Testis (tissue), 2 donors: ENCODE measurements at regions not wholly inside any gene's neighbourhood (a gene's known extent, or its start where the extent isn't known, plus 50 kb on each side); places are given as distances from the start of the nearest gene placed in this dataset.

Experiments
- POLR2A ChIP-seq: fragments of 450-650 bp; IDR thresholded peaks from one replicate; pipeline ENCODE4 v1.6.1; 2017; ENCODE audit warnings: antibody characterized with exemption, mild to moderate bottlenecking, moderate library complexity
- TF ChIP-seq, protein P1 (sequence below), 3 experiments: fragments of 450-650 bp in 2 of 3; fragments of 200-600 bp in 1 of 3; sonication (generic) in 1 of 3; IDR thresholded peaks; one replicate each; pipeline ENCODE4 v1.5.1; 2016 to 2019; ENCODE audit warnings: antibody characterized with exemption in 3 of 3, mild to moderate bottlenecking in 2 of 3, moderate library complexity in 1 of 3

DNA sequence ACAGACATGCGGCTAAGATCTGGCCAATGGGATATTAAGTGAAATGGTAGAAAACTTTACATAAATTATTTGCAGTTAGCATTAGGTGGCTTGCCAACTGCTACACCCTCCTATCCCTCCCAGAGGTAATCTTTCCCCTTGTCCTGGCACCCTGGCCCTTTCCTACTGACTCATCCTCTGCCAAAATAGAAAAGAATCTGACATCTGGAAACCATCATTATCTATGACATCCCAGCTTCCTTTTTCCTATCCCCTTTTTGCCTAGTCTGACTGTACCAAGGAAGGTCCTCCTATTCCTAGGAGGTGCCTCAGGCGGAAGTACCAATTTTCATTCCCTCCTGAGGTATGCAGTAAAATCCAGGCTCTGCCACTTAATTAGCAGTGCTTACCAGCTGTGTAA, 163.6 kb upstream of the KLF3 start:
- TF ChIP-seq, protein P1, sequence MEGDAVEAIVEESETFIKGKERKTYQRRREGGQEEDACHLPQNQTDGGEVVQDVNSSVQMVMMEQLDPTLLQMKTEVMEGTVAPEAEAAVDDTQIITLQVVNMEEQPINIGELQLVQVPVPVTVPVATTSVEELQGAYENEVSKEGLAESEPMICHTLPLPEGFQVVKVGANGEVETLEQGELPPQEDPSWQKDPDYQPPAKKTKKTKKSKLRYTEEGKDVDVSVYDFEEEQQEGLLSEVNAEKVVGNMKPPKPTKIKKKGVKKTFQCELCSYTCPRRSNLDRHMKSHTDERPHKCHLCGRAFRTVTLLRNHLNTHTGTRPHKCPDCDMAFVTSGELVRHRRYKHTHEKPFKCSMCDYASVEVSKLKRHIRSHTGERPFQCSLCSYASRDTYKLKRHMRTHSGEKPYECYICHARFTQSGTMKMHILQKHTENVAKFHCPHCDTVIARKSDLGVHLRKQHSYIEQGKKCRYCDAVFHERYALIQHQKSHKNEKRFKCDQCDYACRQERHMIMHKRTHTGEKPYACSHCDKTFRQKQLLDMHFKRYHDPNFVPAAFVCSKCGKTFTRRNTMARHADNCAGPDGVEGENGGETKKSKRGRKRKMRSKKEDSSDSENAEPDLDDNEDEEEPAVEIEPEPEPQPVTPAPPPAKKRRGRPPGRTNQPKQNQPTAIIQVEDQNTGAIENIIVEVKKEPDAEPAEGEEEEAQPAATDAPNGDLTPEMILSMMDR (IDR thresholded peaks at IDR 0.05) = no peak
- TF ChIP-seq POLR2A = no peak
